ENCODE measurements at regions not wholly inside any gene's neighbourhood (a gene's known extent, or its start where the extent isn't known, plus 50 kb on each side); places are given as distances from the start of the nearest gene placed in this dataset.

DNA sequence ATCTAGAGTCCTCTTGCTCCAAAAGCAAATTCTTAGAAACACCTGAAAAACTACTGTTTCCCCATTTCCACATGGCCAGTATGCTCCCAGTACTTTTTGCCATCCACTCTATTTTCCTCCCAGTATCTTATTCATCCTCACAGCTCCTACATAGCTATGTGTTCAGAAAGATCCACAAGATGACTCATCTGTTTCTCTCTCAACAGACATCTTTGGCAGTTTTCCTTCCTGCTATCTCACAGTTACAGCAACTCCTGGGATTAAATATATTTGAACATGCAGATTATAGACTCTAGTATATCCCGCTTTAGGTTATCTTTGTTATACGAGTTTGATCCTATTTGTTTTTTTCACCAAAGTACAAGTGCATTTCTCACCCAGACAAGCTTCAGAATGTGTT lies 675.6 kb upstream of the POT1 start:
- H3K4me3 ChIP-seq (ENCODE audit: control insufficient read depth, low read depth, low read length) = no peak overlapping the region
- DNase-seq (ENCODE audit: low read depth) = no peak
- TF ChIP-seq, protein P1, sequence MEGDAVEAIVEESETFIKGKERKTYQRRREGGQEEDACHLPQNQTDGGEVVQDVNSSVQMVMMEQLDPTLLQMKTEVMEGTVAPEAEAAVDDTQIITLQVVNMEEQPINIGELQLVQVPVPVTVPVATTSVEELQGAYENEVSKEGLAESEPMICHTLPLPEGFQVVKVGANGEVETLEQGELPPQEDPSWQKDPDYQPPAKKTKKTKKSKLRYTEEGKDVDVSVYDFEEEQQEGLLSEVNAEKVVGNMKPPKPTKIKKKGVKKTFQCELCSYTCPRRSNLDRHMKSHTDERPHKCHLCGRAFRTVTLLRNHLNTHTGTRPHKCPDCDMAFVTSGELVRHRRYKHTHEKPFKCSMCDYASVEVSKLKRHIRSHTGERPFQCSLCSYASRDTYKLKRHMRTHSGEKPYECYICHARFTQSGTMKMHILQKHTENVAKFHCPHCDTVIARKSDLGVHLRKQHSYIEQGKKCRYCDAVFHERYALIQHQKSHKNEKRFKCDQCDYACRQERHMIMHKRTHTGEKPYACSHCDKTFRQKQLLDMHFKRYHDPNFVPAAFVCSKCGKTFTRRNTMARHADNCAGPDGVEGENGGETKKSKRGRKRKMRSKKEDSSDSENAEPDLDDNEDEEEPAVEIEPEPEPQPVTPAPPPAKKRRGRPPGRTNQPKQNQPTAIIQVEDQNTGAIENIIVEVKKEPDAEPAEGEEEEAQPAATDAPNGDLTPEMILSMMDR (IDR thresholded peaks at IDR 0.05; ENCODE audit: control insufficient read depth, insufficient read depth, low read depth, low read length, missing control alignments) = no peak

DNA sequence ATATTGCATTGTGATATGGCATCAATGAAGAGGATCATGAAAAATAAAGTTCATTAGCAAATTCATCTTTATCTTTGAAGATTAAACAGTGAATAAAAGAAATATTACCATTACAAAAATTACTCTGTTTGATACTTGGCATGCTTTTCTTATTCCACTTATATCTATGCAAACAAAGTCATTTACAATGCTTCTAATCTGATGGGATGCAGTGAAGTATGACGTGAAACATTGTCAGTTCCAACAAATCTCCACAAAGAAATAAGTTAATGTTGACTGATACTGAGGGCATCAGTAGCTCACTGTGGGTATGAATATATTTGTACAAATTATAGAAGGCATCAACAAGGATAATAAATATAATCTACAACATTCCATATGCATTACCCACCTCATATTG lies 672.8 kb upstream of the POT1 start:
- TF ChIP-seq, protein P1 (IDR thresholded peaks at IDR 0.05; ENCODE audit: control insufficient read depth, insufficient read depth, low read depth, low read length, missing control alignments) = no peak
- no peak for DNase-seq (ENCODE audit: low read depth)
- H3K4me3 ChIP-seq (ENCODE audit: control insufficient read depth, low read depth, low read length) = no peak overlapping the region

DNA sequence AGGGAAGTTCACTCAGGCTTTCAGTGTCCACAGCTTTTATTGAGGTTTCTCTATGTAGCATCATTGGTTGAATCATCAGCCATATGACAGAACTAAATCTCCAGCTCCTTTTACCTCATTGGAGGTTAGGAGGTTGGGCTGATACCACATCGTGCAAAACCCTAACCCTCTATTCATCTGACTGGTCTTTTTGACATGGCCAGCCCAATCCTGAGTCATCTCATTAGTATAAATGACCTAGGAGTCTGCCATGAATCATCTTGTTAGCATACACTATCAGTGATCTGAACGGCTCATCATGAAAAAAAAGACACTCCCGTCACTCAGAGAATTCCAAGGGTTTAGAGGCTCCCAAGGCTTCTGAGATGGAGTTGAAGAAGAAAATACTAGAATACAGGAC lies 669.8 kb upstream of the POT1 start:
- H3K4me3 ChIP-seq (ENCODE audit: control insufficient read depth, low read depth, low read length) = no peak overlapping the region
- TF ChIP-seq, protein P1 (IDR thresholded peaks at IDR 0.05; ENCODE audit: control insufficient read depth, insufficient read depth, low read depth, low read length, missing control alignments) = no peak
- DNase-seq (ENCODE audit: low read depth) = no peak

DNA sequence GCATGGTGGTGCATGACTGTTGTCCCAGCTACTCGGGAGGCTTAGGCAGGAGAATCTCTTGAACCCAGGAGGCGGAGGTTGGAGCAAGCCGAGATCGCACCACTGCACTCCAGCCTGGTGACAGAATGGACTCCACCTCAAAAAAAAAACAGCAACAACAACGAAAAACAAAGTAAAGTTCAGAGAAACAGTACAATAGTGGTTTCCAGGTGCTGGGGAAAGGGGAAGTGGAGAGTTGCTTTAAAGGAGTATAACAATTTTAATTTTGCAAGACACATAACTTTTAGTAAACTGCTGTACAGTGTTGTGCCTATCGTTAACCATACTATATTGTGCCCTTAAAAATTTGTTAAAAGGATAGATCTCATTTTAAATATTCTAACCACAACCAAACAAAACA lies 662.7 kb upstream of the POT1 start:
- TF ChIP-seq, protein P1 (IDR thresholded peaks at IDR 0.05; ENCODE audit: control insufficient read depth, insufficient read depth, low read depth, low read length, missing control alignments) = no peak
- H3K4me3 ChIP-seq (ENCODE audit: control insufficient read depth, low read depth, low read length) = no peak overlapping the region
- no peak for DNase-seq (ENCODE audit: low read depth)

DNA sequence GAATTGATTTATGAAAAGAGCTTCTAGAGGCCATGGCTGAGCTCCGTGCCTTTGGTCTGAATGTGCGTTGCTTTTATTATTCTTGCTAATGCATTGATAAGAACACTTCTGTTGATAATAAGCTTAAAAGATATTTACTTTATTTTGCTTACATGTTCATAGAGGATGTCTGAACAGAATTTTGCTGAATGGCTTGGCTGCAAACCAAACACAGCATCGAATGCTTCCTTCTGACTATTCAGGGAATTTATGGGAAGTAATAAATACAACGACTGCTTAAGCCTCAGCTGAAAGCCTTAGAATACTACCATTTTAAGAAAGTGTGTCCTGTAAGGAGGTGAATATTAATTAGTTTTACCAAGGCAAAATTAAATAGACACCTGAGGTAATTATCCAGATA lies 643.5 kb upstream of the POT1 start:
- DNase-seq (ENCODE audit: low read depth) = no peak
- H3K4me3 ChIP-seq (ENCODE audit: control insufficient read depth, low read depth, low read length) = no peak overlapping the region
- TF ChIP-seq, protein P1 (IDR thresholded peaks at IDR 0.05; ENCODE audit: control insufficient read depth, insufficient read depth, low read depth, low read length, missing control alignments) = no peak

DNA sequence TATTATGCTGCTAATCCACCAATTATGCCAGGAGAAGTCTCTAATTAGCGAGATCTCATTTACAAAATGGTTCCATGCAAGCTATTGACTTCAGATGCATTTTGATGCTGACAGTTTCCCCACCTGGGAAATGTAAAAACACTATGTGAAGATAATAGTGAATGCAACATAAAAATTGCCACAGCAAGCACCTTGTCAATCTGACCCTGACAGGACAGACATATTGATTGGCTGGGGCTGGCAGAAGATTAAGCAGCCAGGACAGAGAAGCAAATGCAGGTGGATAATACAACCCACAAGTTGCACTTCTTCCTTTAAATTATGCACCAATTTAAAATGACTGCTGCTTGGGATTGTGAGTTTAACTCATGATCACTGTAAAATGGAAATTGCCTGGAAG lies 642.8 kb upstream of the POT1 start:
- no peak overlapping the region for H3K4me3 ChIP-seq (ENCODE audit: control insufficient read depth, low read depth, low read length)
- TF ChIP-seq, protein P1 (IDR thresholded peaks at IDR 0.05; ENCODE audit: control insufficient read depth, insufficient read depth, low read depth, low read length, missing control alignments) = no peak
- DNase-seq (ENCODE audit: low read depth) = no peak

DNA sequence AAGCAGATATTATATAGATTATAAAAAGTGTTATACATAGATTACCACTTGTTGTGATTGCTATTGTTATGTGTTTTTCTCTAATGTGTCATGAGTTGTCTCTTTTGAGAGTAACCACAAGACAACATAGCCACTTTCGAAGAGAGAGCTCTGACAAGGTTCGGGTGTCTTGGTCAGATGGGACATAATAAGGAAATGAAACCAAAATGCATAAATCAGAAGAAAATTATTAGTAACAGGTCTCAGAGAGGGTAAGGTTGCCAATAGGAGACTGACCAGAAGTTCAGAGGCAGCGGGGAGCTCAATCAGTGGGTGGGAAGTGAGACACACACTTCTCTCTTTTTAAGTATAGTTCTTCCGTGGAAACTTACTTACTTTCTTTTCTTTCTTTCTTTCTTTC lies 639.2 kb upstream of the POT1 start:
- no peak for DNase-seq (ENCODE audit: low read depth)
- TF ChIP-seq, protein P1 (IDR thresholded peaks at IDR 0.05; ENCODE audit: control insufficient read depth, insufficient read depth, low read depth, low read length, missing control alignments) = no peak
- no peak overlapping the region for H3K4me3 ChIP-seq (ENCODE audit: control insufficient read depth, low read depth, low read length)

Data from AG09309 (cell line).